ENCODE measurements at regions not wholly inside any gene's neighbourhood (a gene's known extent, or its start where the extent isn't known, plus 50 kb on each side); places are given as distances from the start of the nearest gene placed in this dataset.

DNA sequence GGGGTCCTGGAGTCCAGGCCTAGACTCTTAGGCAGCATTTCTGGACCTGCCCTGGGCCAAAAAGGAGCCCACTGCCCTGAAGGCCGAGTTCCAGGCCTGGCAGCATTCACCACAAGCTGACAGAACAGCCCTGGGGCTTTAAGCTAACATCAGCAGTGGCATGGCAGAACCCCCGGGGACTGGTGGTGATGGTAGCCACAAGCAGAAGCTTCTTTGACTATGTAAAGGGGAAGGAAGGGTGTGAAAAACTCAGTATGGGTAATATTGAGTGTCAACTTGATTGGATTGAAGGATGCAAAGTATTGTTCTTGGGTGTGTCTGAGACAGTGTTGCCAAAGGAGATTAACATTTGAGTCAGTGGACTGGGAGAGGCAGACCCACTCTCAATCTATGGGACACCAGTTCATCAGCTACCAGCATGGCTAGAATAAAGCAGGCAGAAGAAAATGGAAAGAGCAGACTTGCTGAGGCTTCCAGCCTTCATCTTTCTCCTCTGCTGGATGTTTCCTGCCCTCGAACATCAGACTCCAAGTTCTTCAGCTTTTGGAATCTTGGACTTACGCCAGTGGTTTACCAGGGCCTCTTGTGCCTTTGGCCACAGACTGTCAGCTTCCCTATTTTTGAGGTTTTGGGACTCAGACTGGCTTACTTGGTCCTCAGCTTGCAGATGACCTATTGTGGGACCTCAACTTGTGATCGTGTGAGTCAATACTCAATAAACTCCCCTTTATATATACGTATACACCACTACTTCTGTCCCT, 661.0 kb upstream of the C9orf72 start:
- H3K36me3 ChIP-seq: no peaks in the 10 kb centered on the region
- no peak overlapping the region for H3K4me3 ChIP-seq
- DNase-seq (no peak), ATAC-seq (no peak)
- no peak overlapping the region for H3K27ac ChIP-seq
- TF ChIP-seq, protein P1, sequence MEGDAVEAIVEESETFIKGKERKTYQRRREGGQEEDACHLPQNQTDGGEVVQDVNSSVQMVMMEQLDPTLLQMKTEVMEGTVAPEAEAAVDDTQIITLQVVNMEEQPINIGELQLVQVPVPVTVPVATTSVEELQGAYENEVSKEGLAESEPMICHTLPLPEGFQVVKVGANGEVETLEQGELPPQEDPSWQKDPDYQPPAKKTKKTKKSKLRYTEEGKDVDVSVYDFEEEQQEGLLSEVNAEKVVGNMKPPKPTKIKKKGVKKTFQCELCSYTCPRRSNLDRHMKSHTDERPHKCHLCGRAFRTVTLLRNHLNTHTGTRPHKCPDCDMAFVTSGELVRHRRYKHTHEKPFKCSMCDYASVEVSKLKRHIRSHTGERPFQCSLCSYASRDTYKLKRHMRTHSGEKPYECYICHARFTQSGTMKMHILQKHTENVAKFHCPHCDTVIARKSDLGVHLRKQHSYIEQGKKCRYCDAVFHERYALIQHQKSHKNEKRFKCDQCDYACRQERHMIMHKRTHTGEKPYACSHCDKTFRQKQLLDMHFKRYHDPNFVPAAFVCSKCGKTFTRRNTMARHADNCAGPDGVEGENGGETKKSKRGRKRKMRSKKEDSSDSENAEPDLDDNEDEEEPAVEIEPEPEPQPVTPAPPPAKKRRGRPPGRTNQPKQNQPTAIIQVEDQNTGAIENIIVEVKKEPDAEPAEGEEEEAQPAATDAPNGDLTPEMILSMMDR (IDR thresholded peaks at IDR 0.05): no peak
- H3K9me3 ChIP-seq: no peaks in the 10 kb centered on the region
- no peaks in the 10 kb centered on the region for H3K27me3 ChIP-seq
- no peaks in the 10 kb centered on the region for H3K4me1 ChIP-seq
- intact Hi-C loops (cut with DNase I): no loop called here

- Histone ChIP-seq H3K9me3 (no peaks in the 10 kb centered on the region), H3K4me1 (no peaks in the 10 kb centered on the region), H3K27me3 (no peaks in the 10 kb centered on the region), H3K27ac (no peak overlapping the region), H3K36me3 (no peaks in the 10 kb centered on the region), H3K4me3 (no peak overlapping the region)
- DNase-seq: no peak
- intact Hi-C loops (cut with DNase I): no loop called here
- TF ChIP-seq, protein P1 (IDR thresholded peaks at IDR 0.05): no peak
- ATAC-seq: no peak
Measured at GRCh38 chr9:28234894-28235277, 661.6 kb upstream of the C9orf72 start.

DNA sequence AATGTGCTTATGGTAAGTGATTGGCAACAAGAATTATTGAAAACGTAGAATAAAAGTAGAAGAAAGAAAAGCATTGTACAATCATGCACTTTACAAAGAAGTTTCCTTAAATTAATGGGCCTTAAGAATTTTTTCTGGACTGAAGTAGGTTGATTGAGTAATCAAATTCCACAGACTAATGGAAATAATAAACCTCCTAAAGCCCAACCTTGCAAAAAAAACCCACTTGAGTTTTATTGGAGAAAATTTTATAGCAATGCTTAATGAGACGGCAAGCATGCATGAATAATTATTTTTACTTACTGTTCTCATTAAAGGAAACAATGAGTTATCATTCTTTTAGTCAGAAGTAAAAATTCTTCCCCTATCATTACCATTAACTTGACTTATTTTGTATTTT, 676.1 kb upstream of the C9orf72 start:
- Histone ChIP-seq H3K9me3 (no peaks in the 10 kb centered on the region), H3K4me3 (no peak overlapping the region), H3K27ac (no peak overlapping the region), H3K36me3 (no peaks in the 10 kb centered on the region), H3K4me1 (no peaks in the 10 kb centered on the region), H3K27me3 (no peaks in the 10 kb centered on the region)
- ATAC-seq (no peak), DNase-seq (no peak)
- TF ChIP-seq, protein P1 (IDR thresholded peaks at IDR 0.05): no peak
- intact Hi-C loops (cut with DNase I): no loop called here

GRCh38 chr9:28255174-28255573, 681.9 kb upstream of the C9orf72 start:
- TF ChIP-seq, protein P1 (IDR thresholded peaks at IDR 0.05): no peak
- Histone ChIP-seq H3K9me3 (no peaks in the 10 kb centered on the region), H3K36me3 (no peaks in the 10 kb centered on the region), H3K27me3 (no peaks in the 10 kb centered on the region), H3K27ac (no peak overlapping the region), H3K4me3 (no peak overlapping the region), H3K4me1 (no peaks in the 10 kb centered on the region)
- no peak for DNase-seq
- intact Hi-C loops (cut with DNase I): no loop called here
- no peak for ATAC-seq

DNA sequence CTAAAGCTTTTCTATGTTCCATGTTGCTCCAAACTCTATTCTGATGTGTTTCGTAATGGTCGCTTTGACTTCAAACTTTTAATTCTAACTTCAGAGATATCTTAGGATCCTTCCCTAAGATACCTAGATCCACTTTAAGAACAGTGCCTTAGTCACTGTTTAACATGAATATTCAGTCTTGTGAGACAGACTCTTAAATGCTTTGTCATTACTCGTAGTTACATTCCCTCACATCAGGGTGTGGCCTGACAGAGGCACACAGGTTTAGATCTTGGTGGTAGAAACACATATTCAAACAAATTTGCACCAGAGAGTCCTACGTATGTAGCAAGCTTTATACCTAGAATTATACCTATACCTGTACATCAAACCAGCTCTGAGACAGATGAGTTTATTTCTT, 687.0 kb upstream of the C9orf72 start:
- no peaks in the 10 kb centered on the region for H3K4me1 ChIP-seq
- no peak overlapping the region for H3K27ac ChIP-seq
- no peak for DNase-seq
- TF ChIP-seq, protein P1 (IDR thresholded peaks at IDR 0.05): no peak
- intact Hi-C loops (cut with DNase I): no loop called here
- H3K4me3 ChIP-seq: no peak overlapping the region
- H3K36me3 ChIP-seq: no peaks in the 10 kb centered on the region
- no peak for ATAC-seq
- no peaks in the 10 kb centered on the region for H3K27me3 ChIP-seq
- H3K9me3 ChIP-seq: no peaks in the 10 kb centered on the region

DNA sequence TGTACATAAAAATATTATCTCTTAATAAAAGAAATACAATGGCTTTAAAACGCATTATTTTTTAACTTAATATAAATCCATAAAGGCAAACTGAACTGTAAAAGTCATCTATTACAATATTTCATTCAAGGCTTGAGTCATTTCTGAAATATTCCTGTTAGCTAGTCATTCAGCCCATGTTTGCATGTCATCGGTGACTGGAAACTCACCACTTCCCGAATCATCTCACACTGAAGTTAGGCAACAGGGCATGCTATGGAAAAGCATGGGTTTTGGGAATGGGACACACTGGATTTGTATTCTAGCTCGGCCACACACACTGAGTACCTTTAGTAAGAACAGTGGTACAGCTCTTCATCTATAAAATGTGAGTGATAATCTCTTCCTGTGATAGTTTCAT, 691.1 kb upstream of the C9orf72 start:
- Histone ChIP-seq H3K4me3 (no peak overlapping the region), H3K27ac (no peak overlapping the region), H3K9me3 (no peaks in the 10 kb centered on the region), H3K27me3 (no peaks in the 10 kb centered on the region), H3K4me1 (no peaks in the 10 kb centered on the region), H3K36me3 (no peaks in the 10 kb centered on the region)
- no peak for ATAC-seq
- intact Hi-C loops (cut with DNase I): no loop called here
- no peak for DNase-seq
- TF ChIP-seq, protein P1 (IDR thresholded peaks at IDR 0.05): no peak
